ENCODE measurements at regions not wholly inside any gene's neighbourhood (a gene's known extent, or its start where the extent isn't known, plus 50 kb on each side); places are given as distances from the start of the nearest gene placed in this dataset.

- Mint-ChIP-seq H3K4me3 (no peak overlapping the region), H3K9me3 (no peaks in the 10 kb centered on the region), H3K4me1 (no peaks in the 10 kb centered on the region), H3K27ac (no peak overlapping the region), H3K36me3 (no peaks in the 10 kb centered on the region), H3K27me3 (no peaks in the 10 kb centered on the region)
- no peak for ATAC-seq
These were observed 125.9 kb downstream of the MAIP1 start for GRCh38 chr2:200081236-200081635.

GRCh38 chr2:200081811-200082210 is 126.4 kb downstream of the MAIP1 start:
- no peaks in the 10 kb centered on the region for H3K27me3 Mint-ChIP-seq
- H3K9me3 Mint-ChIP-seq = no peaks in the 10 kb centered on the region
- no peak for ATAC-seq
- no peaks in the 10 kb centered on the region for H3K36me3 Mint-ChIP-seq
- H3K27ac Mint-ChIP-seq = no peak overlapping the region
- H3K4me1 Mint-ChIP-seq = no peaks in the 10 kb centered on the region
- no peak overlapping the region for H3K4me3 Mint-ChIP-seq

DNA sequence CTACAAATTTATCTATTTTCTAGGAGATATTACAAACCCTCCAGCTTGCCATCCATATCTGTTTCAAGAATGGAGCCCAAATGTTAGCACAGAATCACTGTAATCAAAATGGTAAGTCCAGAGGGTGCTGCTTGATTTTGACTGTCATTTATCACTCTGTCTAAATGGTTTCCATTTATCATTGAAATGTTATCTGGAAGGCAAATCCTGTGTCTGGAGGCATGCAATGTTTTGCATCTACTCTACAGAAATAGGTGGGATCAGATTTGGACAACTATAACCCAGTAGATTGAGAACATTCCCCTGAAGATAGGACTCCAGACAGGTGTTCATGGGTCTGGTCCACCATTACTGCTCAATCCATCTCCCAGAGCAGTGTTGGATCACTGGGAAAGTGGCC is 128.7 kb downstream of the MAIP1 start:
- H3K4me3 Mint-ChIP-seq = no peak overlapping the region
- H3K27me3 Mint-ChIP-seq = no peaks in the 10 kb centered on the region
- no peaks in the 10 kb centered on the region for H3K36me3 Mint-ChIP-seq
- no peaks in the 10 kb centered on the region for H3K4me1 Mint-ChIP-seq
- ATAC-seq = no peak
- no peak overlapping the region for H3K27ac Mint-ChIP-seq
- no peaks in the 10 kb centered on the region for H3K9me3 Mint-ChIP-seq

- Mint-ChIP-seq H3K4me1 (no peaks in the 10 kb centered on the region), H3K4me3 (no peak overlapping the region), H3K27ac (no peak overlapping the region), H3K36me3 (no peaks in the 10 kb centered on the region), H3K27me3 (peaks cover 8% of the 10 kb centered on the region), H3K9me3 (no peaks in the 10 kb centered on the region)
- ATAC-seq = no peak
These were observed 131.5 kb downstream of the MAIP1 start for GRCh38 chr2:200086911-200087310.

- no peak overlapping the region for H3K27ac Mint-ChIP-seq
- no peaks in the 10 kb centered on the region for H3K36me3 Mint-ChIP-seq
- H3K4me3 Mint-ChIP-seq = no peak overlapping the region
- H3K9me3 Mint-ChIP-seq = no peaks in the 10 kb centered on the region
- ATAC-seq = no peak
- no peaks in the 10 kb centered on the region for H3K4me1 Mint-ChIP-seq
- peaks cover 8% of the 10 kb centered on the region for H3K27me3 Mint-ChIP-seq
These were observed 132.1 kb downstream of the MAIP1 start for GRCh38 chr2:200087451-200087850.

DNA sequence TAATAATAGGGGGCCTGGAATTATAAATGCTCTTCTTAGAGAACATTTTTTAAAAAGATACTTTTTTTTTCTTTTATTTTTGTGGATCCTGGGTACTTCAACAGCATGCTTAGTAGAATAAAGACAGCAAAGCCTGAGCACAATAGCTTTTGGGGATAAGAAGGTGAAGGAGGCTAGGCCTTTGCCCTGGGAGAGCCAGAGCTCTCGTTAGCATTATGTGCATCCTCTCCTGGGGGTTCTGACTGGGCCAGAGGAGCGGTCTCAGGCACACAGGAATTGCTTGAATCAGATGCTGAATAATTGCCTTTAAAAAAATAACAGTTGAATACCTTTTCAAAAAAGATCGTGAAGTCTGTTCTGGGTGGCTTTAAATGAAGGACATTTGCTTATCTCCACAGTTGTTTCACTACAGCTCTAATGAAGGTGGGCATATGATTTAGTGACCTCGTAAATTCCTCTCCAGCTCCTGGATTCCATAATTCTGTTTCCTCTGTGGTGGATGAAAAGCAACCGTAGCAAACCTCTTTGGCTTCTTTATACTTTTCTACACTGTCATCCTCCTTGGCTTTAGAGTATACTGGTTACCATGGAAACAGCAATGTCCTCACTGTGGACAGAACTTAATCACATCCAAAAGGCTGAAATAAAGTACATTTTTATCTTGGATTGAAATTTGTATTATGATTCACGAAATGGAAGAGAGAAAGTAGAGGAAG is 133.8 kb downstream of the MAIP1 start:
- Mint-ChIP-seq H3K9me3 (no peaks in the 10 kb centered on the region), H3K27ac (no peak overlapping the region), H3K4me1 (no peaks in the 10 kb centered on the region), H3K27me3 (peaks cover 8% of the 10 kb centered on the region), H3K36me3 (no peaks in the 10 kb centered on the region), H3K4me3 (no peak overlapping the region)
- ATAC-seq = no peak

DNA sequence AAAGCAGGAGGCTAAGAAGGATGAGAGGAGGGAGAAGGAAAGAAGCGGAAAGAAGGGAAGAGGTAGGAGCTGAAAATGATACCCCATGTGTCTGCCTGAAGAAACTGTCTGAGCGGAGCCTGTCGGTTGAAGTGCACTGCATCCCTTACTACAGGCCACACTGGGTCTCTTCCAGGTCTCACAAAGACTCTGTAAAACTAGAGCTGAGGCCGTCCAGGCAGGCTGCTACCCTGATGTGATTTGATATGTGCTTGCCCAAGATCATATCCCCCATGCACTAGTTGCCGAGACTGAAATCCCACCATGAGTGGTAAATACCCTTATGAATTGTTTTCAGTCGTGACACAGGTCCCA is 134.4 kb downstream of the MAIP1 start:
- no peaks in the 10 kb centered on the region for H3K9me3 Mint-ChIP-seq
- no peak overlapping the region for H3K4me3 Mint-ChIP-seq
- H3K27ac Mint-ChIP-seq = no peak overlapping the region
- ATAC-seq = no peak
- peaks cover 8% of the 10 kb centered on the region for H3K27me3 Mint-ChIP-seq
- no peaks in the 10 kb centered on the region for H3K4me1 Mint-ChIP-seq
- no peaks in the 10 kb centered on the region for H3K36me3 Mint-ChIP-seq

DNA sequence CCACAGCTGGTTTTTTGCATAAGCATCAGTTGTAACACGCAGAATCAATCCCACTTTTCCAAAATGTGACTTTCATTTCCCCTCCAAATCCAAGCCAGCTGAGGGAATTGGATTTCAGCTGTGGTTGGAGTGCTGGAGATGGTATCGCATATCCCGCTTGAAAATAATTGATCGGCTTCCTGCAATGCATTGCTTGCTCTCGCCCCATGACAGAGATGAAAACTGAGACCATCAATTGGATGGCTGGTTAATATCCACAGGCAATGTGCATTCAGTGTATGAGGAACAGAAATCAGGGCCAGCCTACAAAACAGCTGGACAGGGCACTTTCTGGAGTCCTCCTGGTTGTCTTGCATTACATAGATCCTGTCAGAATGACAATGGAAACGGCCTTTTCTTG is 135.3 kb downstream of the MAIP1 start:
- Mint-ChIP-seq H3K9me3 (no peaks in the 10 kb centered on the region), H3K27ac (no peak overlapping the region), H3K4me3 (no peak overlapping the region), H3K4me1 (no peaks in the 10 kb centered on the region), H3K36me3 (no peaks in the 10 kb centered on the region), H3K27me3 (peaks cover 8% of the 10 kb centered on the region)
- ATAC-seq = no peak

DNA sequence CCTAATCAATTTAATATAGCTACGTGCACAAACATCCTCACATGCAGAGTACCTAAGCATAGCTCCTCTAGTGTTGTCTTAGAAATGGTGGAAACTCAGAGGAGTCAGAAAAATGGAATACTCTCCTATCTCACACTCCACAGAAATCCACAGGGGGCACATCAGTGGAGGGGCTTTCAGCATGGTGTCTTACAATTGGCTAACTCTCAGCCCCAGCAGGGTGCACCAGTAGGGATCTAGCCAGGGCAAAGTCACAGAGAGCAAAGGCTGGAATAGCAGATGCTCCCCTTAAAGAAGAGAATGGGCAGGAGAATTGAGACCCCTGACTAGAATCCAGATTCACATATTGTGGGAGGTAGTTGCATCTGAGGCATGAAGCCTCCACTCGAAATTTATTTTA is 135.7 kb downstream of the MAIP1 start:
- Mint-ChIP-seq H3K4me3 (no peak overlapping the region), H3K27me3 (peaks cover 8% of the 10 kb centered on the region), H3K4me1 (no peaks in the 10 kb centered on the region), H3K9me3 (no peaks in the 10 kb centered on the region), H3K27ac (no peak overlapping the region), H3K36me3 (no peaks in the 10 kb centered on the region)
- ATAC-seq = no peak

DNA sequence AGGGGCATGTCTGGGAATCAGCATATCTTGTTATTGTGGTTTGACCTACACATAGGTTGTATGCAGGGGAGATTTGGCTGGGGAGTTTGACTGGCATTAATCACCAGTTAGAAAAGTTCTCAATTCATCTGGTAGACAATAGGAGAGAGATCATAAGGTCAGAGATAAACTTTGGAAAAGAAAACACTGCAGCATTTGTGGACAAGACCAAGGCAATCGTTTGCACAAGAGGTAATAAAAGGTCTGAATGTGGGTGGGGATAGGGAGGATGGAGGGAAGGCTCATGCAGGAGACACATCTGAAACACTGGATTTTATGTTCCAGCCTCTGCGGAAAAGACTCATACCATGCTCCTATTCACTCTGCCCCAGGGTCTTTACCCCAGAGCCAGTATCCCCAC is 136.9 kb downstream of the MAIP1 start:
- ATAC-seq = no peak
- H3K4me1 Mint-ChIP-seq = no peaks in the 10 kb centered on the region
- H3K27ac Mint-ChIP-seq = no peak overlapping the region
- peaks cover 8% of the 10 kb centered on the region for H3K27me3 Mint-ChIP-seq
- H3K36me3 Mint-ChIP-seq = no peaks in the 10 kb centered on the region
- peaks cover 3% of the 10 kb centered on the region for H3K9me3 Mint-ChIP-seq
- H3K4me3 Mint-ChIP-seq = no peak overlapping the region

- no peaks in the 10 kb centered on the region for H3K36me3 Mint-ChIP-seq
These were observed 140.1 kb downstream of the MAIP1 start for GRCh38 chr2:200095436-200095835.

GRCh38 chr2:200099256-200099655 is 143.9 kb downstream of the MAIP1 start:
- H3K9me3 Mint-ChIP-seq = peaks cover 3% of the 10 kb centered on the region
- ATAC-seq = no peak
- no peaks in the 10 kb centered on the region for H3K36me3 Mint-ChIP-seq
- no peaks in the 10 kb centered on the region for H3K4me1 Mint-ChIP-seq
- H3K4me3 Mint-ChIP-seq = no peak overlapping the region
- H3K27ac Mint-ChIP-seq = no peak overlapping the region
- H3K27me3 Mint-ChIP-seq = peaks cover 10% of the 10 kb centered on the region

More at GRCh38 chr2:200095436-200095835, 140.1 kb downstream of the MAIP1 start:
- Mint-ChIP-seq H3K4me3 (no peak overlapping the region), H3K27ac (no peak overlapping the region), H3K27me3 (no peaks in the 10 kb centered on the region), H3K4me1 (no peaks in the 10 kb centered on the region), H3K9me3 (peaks cover 3% of the 10 kb centered on the region)
- no peak for ATAC-seq

DNA sequence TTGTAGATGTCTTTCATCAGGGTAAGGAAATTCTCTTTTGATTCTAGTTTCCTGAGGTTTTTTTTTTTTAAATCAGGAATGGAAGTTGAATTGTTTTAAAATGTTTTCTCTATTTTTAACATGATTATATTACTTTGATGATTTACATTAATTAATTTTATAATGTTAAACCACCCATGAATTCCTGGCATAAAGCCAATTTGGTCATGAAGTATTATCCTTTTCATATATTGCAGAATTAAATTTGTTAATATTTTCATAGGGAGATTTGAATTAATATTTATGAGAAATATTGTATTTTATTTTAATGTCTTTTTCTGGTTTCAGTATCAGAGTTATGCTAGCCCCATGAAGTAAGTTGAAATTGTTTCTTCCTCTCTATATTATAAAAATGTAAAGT is 144.6 kb downstream of the MAIP1 start:
- H3K36me3 Mint-ChIP-seq = no peaks in the 10 kb centered on the region
- no peak overlapping the region for H3K4me3 Mint-ChIP-seq
- no peaks in the 10 kb centered on the region for H3K4me1 Mint-ChIP-seq
- H3K27ac Mint-ChIP-seq = no peak overlapping the region
- H3K9me3 Mint-ChIP-seq = peaks cover 3% of the 10 kb centered on the region
- ATAC-seq = no peak
- H3K27me3 Mint-ChIP-seq = peaks cover 10% of the 10 kb centered on the region

DNA sequence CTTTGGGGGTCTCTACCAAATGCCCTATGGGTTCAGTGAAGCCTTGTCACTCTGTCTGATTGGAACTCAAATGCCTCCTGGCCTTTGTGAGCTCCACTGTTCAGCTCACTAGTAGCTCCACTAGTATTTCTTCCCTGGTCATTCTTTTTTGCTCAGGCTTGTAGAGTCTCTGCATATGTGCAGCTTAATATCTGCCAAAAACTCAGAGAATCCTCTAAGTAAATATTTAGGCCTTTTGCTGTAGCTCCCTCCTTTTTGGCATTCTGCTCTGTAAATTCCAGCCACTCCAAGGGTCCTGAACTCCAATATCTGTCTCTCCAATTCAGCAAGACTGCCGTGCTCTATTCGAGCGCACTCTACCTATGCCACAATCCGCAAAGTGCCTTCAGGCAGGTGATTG is 146.5 kb downstream of the MAIP1 start:
- H3K9me3 Mint-ChIP-seq = no peaks in the 10 kb centered on the region
- no peaks in the 10 kb centered on the region for H3K4me1 Mint-ChIP-seq
- peaks cover 24% of the 10 kb centered on the region for H3K27me3 Mint-ChIP-seq
- H3K4me3 Mint-ChIP-seq = no peak overlapping the region
- H3K36me3 Mint-ChIP-seq = no peaks in the 10 kb centered on the region
- ATAC-seq = no peak
- no peak overlapping the region for H3K27ac Mint-ChIP-seq

DNA sequence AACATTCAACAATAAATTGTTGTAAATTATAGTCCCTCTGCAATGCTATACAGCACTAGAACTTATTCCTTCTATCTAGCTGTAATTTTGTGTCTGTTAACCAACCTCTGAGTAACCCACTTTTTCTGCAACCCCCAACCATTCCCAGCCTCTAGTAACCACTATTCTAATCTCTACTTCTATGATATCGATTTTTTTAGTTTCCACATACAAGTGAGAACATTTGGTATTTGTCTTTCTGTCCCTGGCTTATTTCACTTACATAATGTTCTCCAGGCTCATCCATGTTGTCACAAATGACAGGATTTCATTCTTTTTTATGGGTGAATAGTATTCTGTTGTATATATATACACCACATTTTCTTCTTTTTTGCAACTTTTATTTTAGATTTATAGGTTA is 147.6 kb downstream of the MAIP1 start:
- no peak for ATAC-seq
- Mint-ChIP-seq H3K4me3 (no peak overlapping the region), H3K36me3 (no peaks in the 10 kb centered on the region), H3K9me3 (no peaks in the 10 kb centered on the region), H3K27me3 (peaks cover 31% of the 10 kb centered on the region), H3K27ac (no peak overlapping the region), H3K4me1 (no peaks in the 10 kb centered on the region)

- Mint-ChIP-seq H3K36me3 (no peaks in the 10 kb centered on the region), H3K9me3 (no peaks in the 10 kb centered on the region), H3K27me3 (peaks cover 31% of the 10 kb centered on the region), H3K27ac (no peak overlapping the region), H3K4me3 (no peak overlapping the region), H3K4me1 (no peaks in the 10 kb centered on the region)
- ATAC-seq = no peak
These were observed 148.6 kb downstream of the MAIP1 start for GRCh38 chr2:200104015-200104414.

All from stimulated activated memory B cell treated with anti-CD40 and anti-IgM and Interleukin-4, amounts not matched to agents 10 μg/mL and 1 μg/mL and 100 μg/mL, for 72 hours (primary cell).